ENCODE measurements at regions not wholly inside any gene's neighbourhood (a gene's known extent, or its start where the extent isn't known, plus 50 kb on each side); places are given as distances from the start of the nearest gene placed in this dataset.

GRCh38 chr6:11462742-11463397 is 74.7 kb upstream of the TMEM170B start:
- DNase-seq (ENCODE audit: low read depth): no peak
- Histone ChIP-seq H3K4me3 (ENCODE audit: low read depth, low read length) (no peak overlapping the region), H3K27me3 (ENCODE audit: control insufficient read depth, insufficient read depth, low read length) (no peaks in the 10 kb centered on the region), H3K36me3 (ENCODE audit: control insufficient read depth, insufficient read depth, low read length) (no peaks in the 10 kb centered on the region)
- ChIA-PET CTCF (interaction anchor here (1.3 kb wide), 1 partner anchor 11 kb away, joined by 4 read pairs; no protein-coding TSS in a partner anchor), POLR2A (no interaction called here)
- TF ChIP-seq CTCF (IDR thresholded peaks at IDR 0.05; ENCODE audit: insufficient read depth, low read depth, low read length): no peak

- no peaks in the 10 kb centered on the region for H3K36me3 ChIP-seq (ENCODE audit: control insufficient read depth, insufficient read depth, low read length)
- no peak for TF ChIP-seq CTCF (IDR thresholded peaks at IDR 0.05; ENCODE audit: insufficient read depth, low read depth, low read length)
- CTCF ChIA-PET: interaction anchor here (1.2 to 1.5 kb wide), 2 partner anchors 317 to 318 kb away, joined by 3 read pairs; no protein-coding TSS in a partner anchor
- no peaks in the 10 kb centered on the region for H3K27me3 ChIP-seq (ENCODE audit: control insufficient read depth, insufficient read depth, low read length)
- H3K4me3 ChIP-seq (ENCODE audit: low read depth, low read length): no peak overlapping the region
- DNase-seq (ENCODE audit: low read depth): peak; percentile 25
- POLR2A ChIA-PET: no interaction called here
Measured at GRCh38 chr6:11460837-11461661, 76.5 kb upstream of the TMEM170B start.

GRCh38 chr6:11460001-11460668 is 77.4 kb upstream of the TMEM170B start:
- Histone ChIP-seq H3K36me3 (ENCODE audit: control insufficient read depth, insufficient read depth, low read length) (no peaks in the 10 kb centered on the region), H3K27me3 (ENCODE audit: control insufficient read depth, insufficient read depth, low read length) (no peaks in the 10 kb centered on the region), H3K4me3 (ENCODE audit: low read depth, low read length) (no peak overlapping the region)
- CTCF ChIA-PET: interaction anchor here (1.0 to 1.5 kb wide), 3 partner anchors 38 to 317 kb away, joined by 3 read pairs; no protein-coding TSS in a partner anchor
- TF ChIP-seq CTCF (IDR thresholded peaks at IDR 0.05; ENCODE audit: insufficient read depth, low read depth, low read length): no peak
- no peak for DNase-seq (ENCODE audit: low read depth)
- POLR2A ChIA-PET: no interaction called here

GRCh38 chr6:11459079-11459610 is 78.4 kb upstream of the TMEM170B start:
- CTCF ChIA-PET: no interaction called here

More at GRCh38 chr6:11459079-11459610, 78.4 kb upstream of the TMEM170B start:
- H3K27me3 ChIP-seq (ENCODE audit: control insufficient read depth, insufficient read depth, low read length): no peaks in the 10 kb centered on the region
- POLR2A ChIA-PET: no interaction called here
- H3K36me3 ChIP-seq (ENCODE audit: control insufficient read depth, insufficient read depth, low read length): no peaks in the 10 kb centered on the region
- DNase-seq (ENCODE audit: low read depth): no peak
- TF ChIP-seq CTCF (IDR thresholded peaks at IDR 0.05; ENCODE audit: insufficient read depth, low read depth, low read length): no peak
- H3K4me3 ChIP-seq (ENCODE audit: low read depth, low read length): no peak overlapping the region
